ENCODE measurements at regions not wholly inside any gene's neighbourhood (a gene's known extent, or its start where the extent isn't known, plus 50 kb on each side); places are given as distances from the start of the nearest gene placed in this dataset.

DNA sequence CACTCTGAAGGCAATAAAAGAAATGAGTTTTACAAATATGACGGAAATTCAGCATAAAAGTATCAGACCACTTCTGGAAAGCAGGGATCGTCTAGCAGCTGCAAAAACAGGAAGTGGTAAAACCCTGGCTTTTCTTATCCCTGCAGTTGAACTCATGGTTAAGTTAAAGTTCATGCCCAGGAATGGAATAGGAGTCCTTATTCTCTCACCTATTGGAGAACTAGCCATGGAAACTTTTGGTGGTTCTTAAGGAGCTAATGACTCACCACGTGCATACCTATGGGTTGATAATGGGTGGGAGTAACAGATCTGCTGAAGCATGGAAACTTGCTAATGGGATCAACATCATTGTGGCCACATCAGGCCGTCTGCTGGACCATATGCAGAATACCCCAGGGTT is 93.5 kb upstream of the RGMB start:
- DNase-seq (no peak), ATAC-seq (no peak)
- peak overlapping the region in 1 of 2 donors; percentile 14 for H3K27ac Mint-ChIP-seq
- H3K4me1 Mint-ChIP-seq: no peaks in the 10 kb centered on the region
- no peaks in the 10 kb centered on the region for H3K27me3 Mint-ChIP-seq
- no peaks in the 10 kb centered on the region for H3K9me3 Mint-ChIP-seq
- no peak overlapping the region for H3K4me3 Mint-ChIP-seq

DNA sequence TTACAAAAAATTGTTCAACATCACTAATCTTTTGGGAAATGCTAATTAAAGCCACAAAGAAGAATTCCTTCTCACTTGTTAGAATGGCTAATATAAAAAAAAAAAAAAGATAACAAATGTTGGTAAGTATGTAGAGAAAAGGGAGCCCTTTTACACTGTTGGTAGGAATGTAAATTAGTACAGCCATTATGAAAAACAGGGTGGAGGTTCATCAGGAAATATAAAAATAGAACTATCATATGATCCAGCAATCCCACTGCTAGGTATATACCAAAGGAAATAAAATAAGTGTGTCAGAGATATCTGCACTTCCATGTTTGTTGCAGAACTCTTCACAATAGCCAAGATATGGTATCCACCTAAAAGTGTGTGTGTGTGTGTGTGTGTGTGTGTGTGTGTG is 83.5 kb upstream of the RGMB start:
- Mint-ChIP-seq H3K9me3 (peaks cover 25% of the 10 kb centered on the region in 2 donors), H3K4me3 (no peak overlapping the region), H3K27ac (no peak overlapping the region), H3K4me1 (no peaks in the 10 kb centered on the region), H3K27me3 (no peaks in the 10 kb centered on the region)
- no peak for ATAC-seq
- DNase-seq: no peak

DNA sequence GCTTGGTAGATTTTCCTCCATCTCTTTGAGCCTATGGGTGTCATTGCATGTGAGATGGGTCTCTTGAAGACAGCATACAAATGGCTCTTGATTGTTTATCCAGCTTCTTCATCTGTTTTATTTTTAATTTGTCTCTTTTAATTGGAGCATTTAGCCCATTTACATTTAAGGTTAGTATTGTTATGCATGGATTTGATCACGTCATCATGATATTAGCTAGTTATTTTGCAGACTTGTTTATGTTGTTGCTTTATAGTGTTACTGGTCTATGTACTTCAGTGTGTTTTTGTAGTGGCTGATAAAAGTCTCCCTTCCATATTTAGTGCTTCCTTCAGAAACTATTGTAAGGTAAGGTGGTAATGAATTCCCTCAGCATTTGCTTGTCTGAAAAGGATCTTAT is 78.6 kb upstream of the RGMB start:
- Mint-ChIP-seq H3K27ac (peak overlapping the region in 1 of 2 donors; percentile 90), H3K27me3 (peaks cover 15% of the 10 kb centered on the region), H3K4me3 (no peak overlapping the region), H3K4me1 (no peaks in the 10 kb centered on the region), H3K9me3 (peaks cover 22 to 28% of the 10 kb centered on the region in 2 donors)
- DNase-seq (no peak), ATAC-seq (no peak)

DNA sequence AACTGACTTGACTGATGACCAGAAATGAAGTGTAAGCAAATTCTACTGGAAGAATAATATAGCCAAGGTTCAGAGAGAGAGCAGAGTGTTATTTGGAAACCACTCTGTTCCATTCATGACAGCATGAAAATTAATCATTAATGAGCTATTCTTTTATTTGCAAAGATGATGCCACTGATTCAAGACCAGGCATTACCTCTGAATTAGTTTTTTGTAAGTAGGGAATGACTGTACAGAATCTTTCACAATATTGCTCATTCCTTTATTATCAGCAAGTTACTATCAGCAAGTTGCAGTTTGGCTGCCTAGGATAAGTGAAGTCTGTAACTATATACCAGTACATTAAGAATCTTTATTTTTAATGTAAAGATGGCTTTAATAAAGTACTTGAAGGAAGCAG is 75.1 kb upstream of the RGMB start:
- no peak for ATAC-seq
- no peak for DNase-seq
- Mint-ChIP-seq H3K27me3 (peaks cover 26% of the 10 kb centered on the region), H3K4me3 (no peak overlapping the region), H3K4me1 (no peaks in the 10 kb centered on the region), H3K27ac (no peak overlapping the region), H3K9me3 (peaks cover 20 to 49% of the 10 kb centered on the region in 2 donors)

DNA sequence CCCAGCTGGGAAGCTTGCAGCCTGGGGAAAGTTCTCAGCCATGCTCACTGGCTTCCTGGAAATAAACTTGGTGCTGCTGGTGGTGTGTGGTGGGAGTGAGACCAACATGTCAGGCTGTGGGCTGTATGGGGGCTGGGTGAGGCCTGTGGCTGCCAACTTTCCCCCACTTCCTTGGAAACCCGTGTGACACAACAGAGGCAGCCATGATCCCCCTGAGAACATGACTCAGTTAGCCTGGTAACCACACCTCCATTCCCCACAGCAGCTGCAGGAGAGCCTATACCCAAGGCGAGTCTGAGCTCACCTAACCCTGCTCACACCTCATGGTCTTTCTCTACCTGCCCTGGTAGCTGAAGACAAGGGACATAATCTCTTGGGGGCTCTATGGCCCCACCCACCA is 72.7 kb upstream of the RGMB start:
- ATAC-seq (no peak), DNase-seq (no peak)
- Mint-ChIP-seq H3K27ac (no peak overlapping the region), H3K27me3 (peaks cover 26% of the 10 kb centered on the region), H3K4me3 (no peak overlapping the region), H3K4me1 (no peaks in the 10 kb centered on the region), H3K9me3 (peaks cover 24 to 45% of the 10 kb centered on the region in 2 donors)

DNA sequence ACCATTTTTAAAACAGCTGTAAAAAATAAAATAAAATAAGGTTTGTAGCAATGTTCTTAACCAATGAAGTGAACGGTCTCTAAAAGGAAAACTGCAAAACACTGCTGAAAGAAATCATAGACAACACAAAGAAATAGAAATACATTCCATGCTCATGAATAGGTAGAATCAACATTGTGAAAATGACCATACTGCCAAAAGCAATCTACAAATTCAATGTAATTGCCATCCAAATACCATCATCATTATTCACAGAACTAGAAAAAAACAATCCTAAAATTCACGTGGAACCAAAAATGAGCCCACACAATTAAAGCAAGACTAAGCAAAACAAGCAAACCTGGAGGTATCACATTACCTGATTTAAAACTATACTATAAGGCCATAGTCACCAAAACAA is 67.6 kb upstream of the RGMB start:
- peaks cover 11% of the 10 kb centered on the region for H3K27me3 Mint-ChIP-seq
- peaks cover 24 to 44% of the 10 kb centered on the region in 2 donors for H3K9me3 Mint-ChIP-seq
- H3K27ac Mint-ChIP-seq: no peak overlapping the region
- ATAC-seq (no peak), DNase-seq (no peak)
- no peak overlapping the region for H3K4me3 Mint-ChIP-seq
- no peaks in the 10 kb centered on the region for H3K4me1 Mint-ChIP-seq

GRCh38 chr5:98709681-98710080 is 63.8 kb upstream of the RGMB start:
- ATAC-seq: no peak
- no peaks in the 10 kb centered on the region for H3K27me3 Mint-ChIP-seq
- H3K27ac Mint-ChIP-seq: no peak overlapping the region
- no peak overlapping the region for H3K4me3 Mint-ChIP-seq
- H3K9me3 Mint-ChIP-seq: peaks cover 0 to 10% of the 10 kb centered on the region in 2 donors
- no peak for DNase-seq
- no peaks in the 10 kb centered on the region for H3K4me1 Mint-ChIP-seq

DNA sequence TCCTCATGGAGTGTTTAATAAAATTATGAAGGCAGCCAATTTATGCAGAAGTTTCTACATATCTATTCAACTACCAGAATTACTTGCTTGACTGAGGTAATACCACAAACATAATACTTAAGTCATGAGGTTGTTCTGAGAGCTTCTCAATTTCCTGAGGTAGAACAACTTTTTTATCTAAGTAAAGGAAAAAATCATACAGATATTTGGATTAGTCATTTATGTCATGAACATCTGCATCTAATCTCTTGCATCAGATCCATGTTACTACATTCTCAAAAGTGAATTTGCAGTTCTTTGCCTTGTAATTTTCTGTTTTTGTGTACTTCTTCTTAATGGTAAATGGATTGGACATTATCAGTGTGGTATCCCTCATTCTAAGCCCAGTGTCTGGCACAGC is 60.4 kb upstream of the RGMB start:
- Mint-ChIP-seq H3K9me3 (no peaks in the 10 kb centered on the region), H3K27ac (no peak overlapping the region), H3K4me1 (no peaks in the 10 kb centered on the region), H3K4me3 (no peak overlapping the region), H3K27me3 (peaks cover 7% of the 10 kb centered on the region)
- DNase-seq (no peak), ATAC-seq (no peak)

- Mint-ChIP-seq H3K27me3 (peaks cover 8% of the 10 kb centered on the region), H3K4me1 (no peaks in the 10 kb centered on the region), H3K27ac (no peak overlapping the region), H3K9me3 (peaks cover 5 to 6% of the 10 kb centered on the region in 2 donors), H3K4me3 (no peak overlapping the region)
- DNase-seq (no peak), ATAC-seq (no peak)
Observed at GRCh38 chr5:98713856-98714255, 59.6 kb upstream of the RGMB start.

GRCh38 chr5:98714710-98715288 is 58.7 kb upstream of the RGMB start:
- DNase-seq (no peak), ATAC-seq (no peak)
- Mint-ChIP-seq H3K27ac (no peak overlapping the region), H3K9me3 (peaks cover 8 to 12% of the 10 kb centered on the region in 2 donors), H3K4me1 (no peaks in the 10 kb centered on the region), H3K27me3 (peaks cover 8% of the 10 kb centered on the region), H3K4me3 (no peak overlapping the region)

DNA sequence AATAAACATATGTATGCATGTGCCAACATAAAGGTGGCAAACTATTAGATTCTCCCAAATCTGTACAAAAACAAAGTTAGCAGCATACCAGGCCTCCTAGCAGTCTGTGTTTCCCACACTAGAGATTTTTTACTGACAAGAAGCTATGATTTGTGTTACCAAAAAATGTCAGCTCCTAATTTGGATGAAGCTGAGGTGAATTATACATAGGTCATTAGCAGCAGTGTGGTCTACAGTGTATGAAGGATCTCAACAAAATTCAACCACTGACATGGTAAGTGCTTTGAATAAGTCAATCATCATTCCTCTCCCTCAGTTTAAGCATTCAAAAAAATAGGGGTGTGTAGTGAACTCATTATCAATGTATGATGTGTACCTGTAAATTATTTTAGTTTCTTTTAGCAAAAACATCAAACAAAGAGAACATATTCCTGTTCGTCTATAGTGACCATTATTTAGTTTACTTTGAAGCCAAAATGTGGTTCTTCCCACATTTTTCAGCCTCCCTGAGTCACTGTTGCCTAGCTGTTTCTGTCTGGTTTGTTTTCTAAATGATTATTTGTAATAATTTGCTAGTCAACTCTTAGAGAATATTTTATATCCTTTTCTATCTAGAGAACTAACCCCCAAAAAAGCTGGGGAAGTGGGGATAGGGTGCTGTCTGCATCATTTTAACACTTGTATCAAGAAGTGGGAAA is 52.1 kb upstream of the RGMB start:
- no peak for DNase-seq
- ATAC-seq: no peak
- H3K9me3 Mint-ChIP-seq: peaks cover 8 to 12% of the 10 kb centered on the region in 2 donors

GRCh38 chr5:98722188-98722587 is 51.3 kb upstream of the RGMB start:
- ATAC-seq (no peak), DNase-seq (no peak)
- H3K4me3 Mint-ChIP-seq: no peak overlapping the region
- H3K4me1 Mint-ChIP-seq: no peaks in the 10 kb centered on the region
- no peak overlapping the region for H3K27ac Mint-ChIP-seq
- peaks cover 10% of the 10 kb centered on the region for H3K27me3 Mint-ChIP-seq
- H3K9me3 Mint-ChIP-seq: peaks cover 8 to 12% of the 10 kb centered on the region in 2 donors

More for the DNA sequence above, 52.1 kb upstream of the RGMB start:
- H3K27me3 Mint-ChIP-seq: peaks cover 8% of the 10 kb centered on the region
- H3K4me1 Mint-ChIP-seq: no peaks in the 10 kb centered on the region
- H3K27ac Mint-ChIP-seq: no peak overlapping the region
- no peak overlapping the region for H3K4me3 Mint-ChIP-seq

GRCh38 chr5:98723061-98723460 is 50.4 kb upstream of the RGMB start:
- Mint-ChIP-seq H3K4me3 (no peak overlapping the region), H3K27ac (no peak overlapping the region), H3K9me3 (peaks cover 8 to 12% of the 10 kb centered on the region in 2 donors), H3K27me3 (peaks cover 11% of the 10 kb centered on the region), H3K4me1 (no peaks in the 10 kb centered on the region)
- ATAC-seq: no peak
- no peak for DNase-seq
